ENCODE measurements at regions not wholly inside any gene's neighbourhood (a gene's known extent, or its start where the extent isn't known, plus 50 kb on each side); places are given as distances from the start of the nearest gene placed in this dataset.

- DNase-seq, result no peak
- peaks cover 4% of the 10 kb centered on the region for H3K27me3 Mint-ChIP-seq
- intact Hi-C loops (cut with micrococcal nuclease), result no loop called here
- no peaks in the 10 kb centered on the region for H3K4me1 Mint-ChIP-seq (ENCODE audit: low read depth)
- H3K36me3 Mint-ChIP-seq, result no peaks in the 10 kb centered on the region
- no peaks in the 10 kb centered on the region for H3K9me3 Mint-ChIP-seq
- POLR2A ChIA-PET, result no interaction called here
- CTCF ChIA-PET, result no interaction called here
- H3K4me3 Mint-ChIP-seq, result no peak overlapping the region
- H3K27ac Mint-ChIP-seq, result no peak overlapping the region
Measured at GRCh38 chr11:71189768-71190315, 62.5 kb downstream of the SHANK2 start.

- Mint-ChIP-seq H3K36me3 (no peaks in the 10 kb centered on the region), H3K27me3 (peaks cover 4% of the 10 kb centered on the region), H3K4me1 (ENCODE audit: low read depth) (no peaks in the 10 kb centered on the region), H3K9me3 (no peaks in the 10 kb centered on the region), H3K27ac (no peak overlapping the region), H3K4me3 (no peak overlapping the region)
- POLR2A ChIA-PET, result no interaction called here
- intact Hi-C loops (cut with micrococcal nuclease), result no loop called here
- CTCF ChIA-PET, result no interaction called here
- no peak for DNase-seq
Measured at GRCh38 chr11:71188886-71189767, 63.2 kb downstream of the SHANK2 start.

- no peak for DNase-seq
- ChIA-PET CTCF (no interaction called here), POLR2A (no interaction called here)
- H3K9me3 Mint-ChIP-seq, result no peaks in the 10 kb centered on the region
- no peaks in the 10 kb centered on the region for H3K36me3 Mint-ChIP-seq
- H3K27ac Mint-ChIP-seq, result no peak overlapping the region
- H3K4me1 Mint-ChIP-seq (ENCODE audit: low read depth), result no peaks in the 10 kb centered on the region
- H3K4me3 Mint-ChIP-seq, result no peak overlapping the region
- intact Hi-C loops (cut with micrococcal nuclease), result no loop called here
- peaks cover 2% of the 10 kb centered on the region for H3K27me3 Mint-ChIP-seq
Measured at GRCh38 chr11:71188073-71188472, 64.3 kb downstream of the SHANK2 start.

GRCh38 chr11:71186806-71187205 lies 65.6 kb downstream of the SHANK2 start:
- peaks cover 2% of the 10 kb centered on the region for H3K27me3 Mint-ChIP-seq
- no peak overlapping the region for H3K4me3 Mint-ChIP-seq
- intact Hi-C loops (cut with micrococcal nuclease), result no loop called here
- H3K36me3 Mint-ChIP-seq, result no peaks in the 10 kb centered on the region
- ChIA-PET POLR2A (no interaction called here), CTCF (no interaction called here)
- H3K27ac Mint-ChIP-seq, result no peak overlapping the region
- H3K9me3 Mint-ChIP-seq, result no peaks in the 10 kb centered on the region
- no peak for DNase-seq
- no peaks in the 10 kb centered on the region for H3K4me1 Mint-ChIP-seq (ENCODE audit: low read depth)

- H3K27me3 Mint-ChIP-seq, result peaks cover 2% of the 10 kb centered on the region
- DNase-seq, result no peak
- no peak overlapping the region for H3K27ac Mint-ChIP-seq
- intact Hi-C loops (cut with micrococcal nuclease), result no loop called here
- H3K4me1 Mint-ChIP-seq (ENCODE audit: low read depth), result no peaks in the 10 kb centered on the region
- no peak overlapping the region for H3K4me3 Mint-ChIP-seq
- ChIA-PET POLR2A (no interaction called here), CTCF (no interaction called here)
- no peaks in the 10 kb centered on the region for H3K9me3 Mint-ChIP-seq
- no peaks in the 10 kb centered on the region for H3K36me3 Mint-ChIP-seq
Measured at GRCh38 chr11:71185411-71185810, 67.0 kb downstream of the SHANK2 start.

- POLR2A ChIA-PET, result no interaction called here
- H3K27me3 Mint-ChIP-seq, result peaks cover 2% of the 10 kb centered on the region
- CTCF ChIA-PET, result no interaction called here
Measured at GRCh38 chr11:71184421-71185210, 67.8 kb downstream of the SHANK2 start.

GRCh38 chr11:71183878-71184277 lies 68.5 kb downstream of the SHANK2 start:
- peaks cover 2% of the 10 kb centered on the region for H3K27me3 Mint-ChIP-seq
- intact Hi-C loops (cut with micrococcal nuclease), result no loop called here
- no peaks in the 10 kb centered on the region for H3K9me3 Mint-ChIP-seq
- ChIA-PET POLR2A (no interaction called here), CTCF (no interaction called here)
- no peaks in the 10 kb centered on the region for H3K36me3 Mint-ChIP-seq
- no peaks in the 10 kb centered on the region for H3K4me1 Mint-ChIP-seq (ENCODE audit: low read depth)
- no peak overlapping the region for H3K27ac Mint-ChIP-seq
- no peak for DNase-seq
- no peak overlapping the region for H3K4me3 Mint-ChIP-seq

More at GRCh38 chr11:71184421-71185210, 67.8 kb downstream of the SHANK2 start:
- no peaks in the 10 kb centered on the region for H3K9me3 Mint-ChIP-seq
- DNase-seq, result no peak
- H3K27ac Mint-ChIP-seq, result no peak overlapping the region
- H3K36me3 Mint-ChIP-seq, result no peaks in the 10 kb centered on the region
- no peak overlapping the region for H3K4me3 Mint-ChIP-seq
- intact Hi-C loops (cut with micrococcal nuclease), result no loop called here
- no peaks in the 10 kb centered on the region for H3K4me1 Mint-ChIP-seq (ENCODE audit: low read depth)

- H3K36me3 Mint-ChIP-seq, result no peaks in the 10 kb centered on the region
Measured at GRCh38 chr11:71182791-71183677, 69.3 kb downstream of the SHANK2 start.

GRCh38 chr11:71181566-71181965 lies 70.8 kb downstream of the SHANK2 start:
- ChIA-PET CTCF (no interaction called here), POLR2A (no interaction called here)
- DNase-seq, result no peak
- H3K36me3 Mint-ChIP-seq, result no peaks in the 10 kb centered on the region
- peaks cover 8% of the 10 kb centered on the region for H3K9me3 Mint-ChIP-seq
- no peak overlapping the region for H3K27ac Mint-ChIP-seq
- no peak overlapping the region for H3K4me3 Mint-ChIP-seq
- intact Hi-C loops (cut with micrococcal nuclease), result no loop called here
- no peaks in the 10 kb centered on the region for H3K4me1 Mint-ChIP-seq (ENCODE audit: low read depth)
- peaks cover 5% of the 10 kb centered on the region for H3K27me3 Mint-ChIP-seq

More at GRCh38 chr11:71182791-71183677, 69.3 kb downstream of the SHANK2 start:
- Mint-ChIP-seq H3K9me3 (no peaks in the 10 kb centered on the region), H3K27ac (no peak overlapping the region), H3K4me3 (no peak overlapping the region), H3K4me1 (ENCODE audit: low read depth) (no peaks in the 10 kb centered on the region), H3K27me3 (peaks cover 2% of the 10 kb centered on the region)
- intact Hi-C loops (cut with micrococcal nuclease), result no loop called here
- POLR2A ChIA-PET, result no interaction called here
- CTCF ChIA-PET, result no interaction called here
- DNase-seq, result no peak

GRCh38 chr11:71180694-71181470 lies 71.5 kb downstream of the SHANK2 start:
- Mint-ChIP-seq H3K4me3 (no peak overlapping the region), H3K27ac (no peak overlapping the region), H3K36me3 (no peaks in the 10 kb centered on the region), H3K27me3 (peaks cover 5% of the 10 kb centered on the region), H3K4me1 (ENCODE audit: low read depth) (no peaks in the 10 kb centered on the region), H3K9me3 (peaks cover 14% of the 10 kb centered on the region)
- no peak for DNase-seq
- POLR2A ChIA-PET, result no interaction called here
- CTCF ChIA-PET, result no interaction called here
- intact Hi-C loops (cut with micrococcal nuclease), result no loop called here

GRCh38 chr11:71179877-71180605 lies 72.3 kb downstream of the SHANK2 start:
- CTCF ChIA-PET, result no interaction called here
- POLR2A ChIA-PET, result no interaction called here
- Mint-ChIP-seq H3K4me1 (ENCODE audit: low read depth) (no peaks in the 10 kb centered on the region), H3K36me3 (no peaks in the 10 kb centered on the region), H3K27me3 (peaks cover 8% of the 10 kb centered on the region), H3K27ac (no peak overlapping the region), H3K9me3 (peaks cover 15% of the 10 kb centered on the region), H3K4me3 (no peak overlapping the region)
- intact Hi-C loops (cut with micrococcal nuclease), result no loop called here
- no peak for DNase-seq

All from activated CD4-positive, alpha-beta memory T cell treated with anti-CD3 and anti-CD28 coated beads for 36 hours (primary cell).